ENCODE measurements at regions not wholly inside any gene's neighbourhood (a gene's known extent, or its start where the extent isn't known, plus 50 kb on each side); places are given as distances from the start of the nearest gene placed in this dataset.

DNA sequence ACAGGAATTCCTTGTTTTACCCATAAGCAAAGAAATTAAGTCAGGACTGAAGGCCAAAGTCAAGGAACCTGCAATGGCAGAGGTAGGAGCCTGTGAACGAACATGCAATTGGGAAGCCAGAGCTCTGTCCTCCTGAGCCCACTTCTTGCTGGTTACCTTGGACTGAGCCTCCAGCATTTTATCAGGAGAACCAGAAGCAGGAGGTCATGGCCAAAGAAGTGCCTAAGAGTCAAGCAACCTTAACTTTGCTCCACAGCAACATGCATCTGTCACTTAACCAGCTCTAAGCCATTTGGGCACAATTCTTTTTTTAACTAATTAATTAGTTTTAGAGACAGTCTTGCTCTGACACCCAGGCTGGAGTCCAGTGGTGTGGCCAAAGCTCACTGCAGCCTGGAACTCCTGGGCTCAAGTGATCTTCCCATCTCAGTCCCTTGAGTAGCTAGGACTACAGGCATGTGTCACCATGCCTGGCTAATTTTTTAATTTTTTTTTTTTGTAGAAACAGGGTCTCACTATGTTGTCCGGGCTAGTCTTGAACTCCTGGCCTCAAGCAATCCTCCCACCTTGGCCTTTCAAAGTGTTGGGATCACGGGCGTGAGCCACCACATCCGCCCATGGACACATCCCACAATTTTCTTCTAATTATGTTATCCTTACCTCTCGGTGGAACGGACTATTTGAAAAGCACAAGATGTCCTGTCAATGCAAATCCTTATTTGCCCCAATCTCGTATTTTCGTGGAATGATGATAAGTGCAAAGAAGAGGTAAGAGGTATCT, 334.2 kb downstream of the CD83 start:
- TF ChIP-seq GATA2 (IDR thresholded peaks at IDR 0.05; ENCODE audit: low read depth, low read length) (no peak), GATA3 (IDR thresholded peaks at IDR 0.05; ENCODE audit: low read depth, low read length) (no peak)
